HG03520 (cell line): ENCODE measurements at regions not wholly inside any gene's neighbourhood (a gene's known extent, or its start where the extent isn't known, plus 50 kb on each side); places are given as distances from the start of the nearest gene placed in this dataset.

ENCODE experiments used
- ATAC-seq: cut with Tn5 transposase; IDR thresholded peaks from one replicate; pipeline ENCODE4 v1.9.1; 2021; ENCODE audit warnings: mild to moderate bottlenecking, moderate library complexity; ENCODE audit not compliant: unreplicated experiment

DNA sequence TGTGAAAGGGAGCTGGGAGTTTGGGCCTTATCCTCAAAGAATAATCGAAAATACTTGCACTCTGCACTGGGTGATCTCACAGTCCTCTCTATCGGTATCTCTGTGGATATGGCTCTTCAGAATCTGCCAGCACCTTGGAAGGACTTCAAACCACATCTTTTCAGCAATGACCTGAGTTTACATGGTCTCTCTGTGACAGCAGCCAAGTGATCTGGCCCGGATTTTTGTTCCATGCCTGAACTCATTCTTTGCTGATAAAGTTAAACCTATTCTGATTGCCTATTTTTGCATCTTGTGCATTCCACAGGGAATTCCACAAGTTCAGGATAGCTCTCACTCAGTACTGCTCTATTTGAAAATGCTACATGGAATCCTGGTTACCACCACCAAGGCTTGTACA lies 98.9 kb downstream of the HDGFL1 start:
- no peak for ATAC-seq

DNA sequence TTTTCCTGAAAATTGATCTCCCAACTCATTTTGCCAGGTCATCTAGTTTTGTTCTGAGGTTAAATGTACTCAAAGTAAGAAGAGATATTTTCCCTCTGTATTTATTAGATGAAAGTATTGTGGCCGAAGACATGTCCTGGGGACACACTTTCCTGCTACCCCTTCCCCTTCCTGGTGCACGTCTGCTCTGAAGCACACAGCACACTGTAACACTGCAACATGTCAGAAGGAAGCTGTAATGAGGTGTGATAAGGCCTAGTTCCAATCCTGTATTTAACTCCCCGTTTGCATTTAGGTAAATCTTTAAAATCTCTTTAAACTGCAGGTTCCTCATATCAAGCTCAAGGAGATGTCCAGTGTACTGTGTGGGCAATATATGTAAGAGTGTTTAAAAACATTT lies 99.4 kb downstream of the HDGFL1 start:
- ATAC-seq, result no peak

DNA sequence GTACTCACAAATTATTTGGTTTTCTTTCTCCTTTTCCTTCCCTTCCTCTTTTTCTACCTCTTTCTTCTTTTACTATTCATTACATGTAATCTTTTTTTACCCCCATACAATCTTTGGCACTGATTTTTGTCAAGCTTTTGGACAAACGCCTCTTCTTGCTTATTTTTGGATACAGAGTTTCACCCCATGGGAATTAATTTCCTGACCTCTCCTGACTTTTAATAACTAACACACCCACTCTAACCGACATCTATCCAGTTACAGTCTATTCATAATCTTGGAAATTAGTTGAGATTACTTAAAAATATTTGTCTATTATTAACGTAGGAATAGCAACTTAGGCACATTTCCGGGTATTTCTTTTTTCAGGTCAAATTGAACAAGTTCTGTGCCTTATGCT lies 101.2 kb downstream of the HDGFL1 start:
- ATAC-seq, result no peak

DNA sequence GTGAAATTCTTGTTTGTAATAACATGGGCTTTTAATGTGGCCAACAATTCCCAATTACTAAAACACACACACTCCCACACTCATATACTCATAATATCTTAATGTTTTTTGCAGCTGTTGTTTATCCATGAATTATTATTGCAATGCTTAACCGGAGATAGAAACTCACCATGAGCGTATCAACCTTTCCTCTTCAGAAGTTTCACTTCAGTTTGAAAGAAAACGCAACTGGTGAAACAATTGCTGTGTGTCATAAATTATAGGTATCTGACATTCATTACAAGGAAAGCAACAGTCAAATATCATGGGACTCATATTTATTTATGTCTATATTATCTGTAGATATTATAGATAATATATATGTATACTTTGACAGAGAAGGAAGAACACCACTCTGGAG lies 104.1 kb downstream of the HDGFL1 start:
- no peak for ATAC-seq

DNA sequence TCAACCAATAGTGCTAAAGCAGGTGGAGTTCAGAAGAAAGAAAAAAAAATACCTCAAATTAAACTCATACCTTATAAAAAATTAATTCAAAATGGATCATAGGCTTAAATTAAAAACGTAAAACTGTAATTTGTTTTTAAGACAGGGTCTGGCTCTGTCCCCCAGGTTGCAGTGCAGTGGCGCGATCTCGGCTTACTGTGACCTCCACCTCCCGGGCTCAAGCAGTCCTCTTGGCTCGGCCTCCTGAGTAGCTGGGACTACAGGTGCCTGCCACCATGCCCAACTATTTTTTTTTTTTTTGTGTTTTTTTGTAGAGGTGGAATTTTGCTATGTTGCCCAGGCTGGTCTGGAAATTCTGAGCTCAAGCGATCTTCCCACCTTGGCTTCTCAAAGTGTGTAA lies 111.6 kb downstream of the HDGFL1 start:
- no peak for ATAC-seq

DNA sequence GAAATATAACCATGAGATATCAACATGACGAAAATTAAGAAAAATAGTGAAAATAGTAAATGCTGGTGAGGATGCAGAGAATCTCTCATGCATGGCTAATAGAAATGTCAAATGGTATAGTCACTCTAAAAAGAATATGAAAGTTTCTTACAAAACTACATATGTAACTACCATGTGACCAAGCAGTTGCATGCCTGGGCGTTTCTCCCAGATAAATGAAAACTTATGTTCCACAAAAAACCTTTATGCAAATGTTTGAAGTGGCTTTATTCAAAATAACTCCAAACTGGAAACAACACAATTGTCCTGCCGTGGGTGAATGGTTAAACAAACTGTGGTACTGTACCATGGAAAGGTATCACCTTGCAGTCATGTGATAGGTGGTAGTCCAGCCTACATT lies 112.4 kb downstream of the HDGFL1 start:
- no peak for ATAC-seq

DNA sequence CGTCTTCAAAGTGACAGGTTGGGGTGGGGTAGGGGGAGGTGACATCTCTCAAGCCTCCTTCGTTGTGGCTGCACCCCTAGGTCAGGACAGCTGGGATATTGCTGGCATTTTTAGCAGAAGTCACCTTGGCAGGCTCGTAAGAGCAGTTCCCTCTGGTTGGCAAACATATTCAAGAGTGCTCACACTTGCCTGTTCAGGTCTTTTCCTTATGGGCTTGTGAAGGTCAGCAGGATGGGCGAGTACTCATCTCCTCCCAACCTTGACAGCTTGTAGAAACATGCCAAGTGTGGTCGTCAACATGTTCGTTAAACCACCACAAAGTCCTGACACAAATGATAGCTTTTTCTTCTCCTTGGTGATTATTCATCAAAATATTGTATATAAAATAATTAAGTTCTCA lies 113.6 kb downstream of the HDGFL1 start:
- ATAC-seq, result no peak

DNA sequence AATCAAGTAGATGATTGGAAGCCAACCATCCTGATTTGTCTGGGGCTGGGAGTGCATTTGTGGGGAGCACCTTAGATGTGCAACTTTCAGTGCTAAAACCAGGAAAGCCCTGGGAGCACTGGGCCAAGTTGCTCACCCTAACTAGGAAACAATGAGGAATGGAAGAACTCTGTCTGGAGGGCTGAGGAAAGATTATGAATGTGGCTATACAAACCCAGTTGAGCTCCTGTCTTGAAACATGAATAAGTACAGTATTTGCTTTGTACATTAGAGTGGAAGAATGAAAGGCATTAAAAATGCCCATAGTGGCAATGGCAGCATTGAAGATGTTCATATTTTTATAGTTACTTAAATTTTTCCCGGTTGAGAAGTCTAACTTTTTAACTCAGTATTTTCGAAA lies 121.1 kb downstream of the HDGFL1 start:
- no peak for ATAC-seq

DNA sequence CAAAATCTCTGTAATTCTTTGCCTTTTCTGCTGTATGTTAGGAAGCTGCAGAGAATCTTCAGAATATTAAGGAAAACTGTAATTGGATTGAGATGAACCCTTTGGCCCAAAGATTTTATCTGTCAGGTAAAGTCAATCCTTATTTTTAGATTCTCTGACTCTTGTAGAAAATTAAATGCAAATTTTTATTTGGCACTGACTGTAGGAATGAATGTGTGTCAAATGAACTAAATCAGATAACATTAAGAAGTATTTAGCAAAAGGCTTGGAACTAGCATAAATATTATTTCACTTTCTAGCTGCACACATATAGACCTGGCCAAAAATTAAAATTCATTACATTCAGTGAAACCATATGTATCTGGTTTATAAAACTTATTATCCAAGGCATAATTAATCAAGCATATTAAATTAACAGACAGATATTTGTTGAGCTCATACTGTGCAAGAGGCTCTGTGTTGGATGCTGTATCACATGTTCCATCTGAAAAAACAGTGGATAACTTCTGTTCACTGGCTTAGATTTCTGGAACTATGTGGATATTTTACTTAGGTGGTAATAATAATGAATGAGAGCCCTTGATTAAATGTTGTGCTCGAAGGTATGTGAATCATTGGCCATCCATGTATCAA lies 124.8 kb downstream of the HDGFL1 start:
- no peak for ATAC-seq

DNA sequence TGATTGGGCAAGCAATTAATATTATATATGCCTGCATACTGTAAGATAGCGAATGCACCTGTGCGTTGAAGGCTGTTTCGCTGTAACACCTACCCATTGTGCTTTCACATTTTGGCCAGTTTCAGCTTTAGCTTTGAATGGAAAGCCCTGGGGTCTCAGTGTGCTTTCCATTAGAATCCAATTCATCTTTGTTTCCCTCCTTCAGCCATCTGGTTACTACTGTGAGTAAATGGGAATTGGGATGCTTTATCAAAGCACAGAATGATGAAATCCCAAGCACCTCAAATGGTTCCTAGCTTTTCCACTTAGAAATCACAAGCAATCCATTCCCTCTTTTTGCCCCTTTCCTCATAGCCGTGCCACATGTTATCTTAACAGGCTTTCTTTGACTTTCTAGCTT lies 127.1 kb downstream of the HDGFL1 start:
- no peak for ATAC-seq

DNA sequence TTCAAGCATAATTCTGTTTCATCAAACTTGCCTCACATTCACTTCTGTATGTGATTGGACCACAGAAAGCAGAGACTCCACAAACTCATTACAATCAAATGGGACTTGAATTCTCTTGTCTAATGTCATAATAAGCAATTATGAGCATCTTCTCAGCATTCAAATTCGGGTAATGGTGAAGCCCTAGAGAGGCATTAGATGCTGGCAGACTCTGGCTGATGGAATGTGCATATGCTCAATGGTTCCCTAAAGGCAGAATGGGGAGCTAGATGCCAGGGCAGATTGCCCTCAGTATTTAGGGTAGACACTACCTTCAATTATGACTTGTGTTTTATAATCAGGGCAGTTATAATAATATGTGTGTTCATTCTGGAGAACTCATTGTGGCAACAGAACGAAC lies 127.9 kb downstream of the HDGFL1 start:
- no peak for ATAC-seq

DNA sequence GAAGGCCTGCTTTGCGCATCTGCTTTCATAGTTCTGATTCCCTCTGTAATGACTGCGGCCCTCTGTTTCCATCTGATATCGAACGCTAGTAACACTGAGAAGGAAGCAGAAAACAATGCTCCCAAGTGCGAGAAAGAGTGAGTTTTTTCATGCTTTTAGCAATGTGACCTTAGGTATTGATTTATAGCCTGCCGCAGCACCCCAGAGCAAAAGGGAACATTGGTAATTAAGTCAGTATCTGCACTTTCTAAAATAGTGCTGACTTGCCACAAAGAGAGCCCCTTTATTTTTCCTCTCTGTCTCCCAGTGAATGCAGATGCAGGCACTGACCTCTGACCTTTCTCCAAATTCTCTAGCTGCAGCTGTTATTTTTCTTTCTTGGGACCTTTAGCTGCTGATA lies 129.8 kb downstream of the HDGFL1 start:
- ATAC-seq, result no peak

DNA sequence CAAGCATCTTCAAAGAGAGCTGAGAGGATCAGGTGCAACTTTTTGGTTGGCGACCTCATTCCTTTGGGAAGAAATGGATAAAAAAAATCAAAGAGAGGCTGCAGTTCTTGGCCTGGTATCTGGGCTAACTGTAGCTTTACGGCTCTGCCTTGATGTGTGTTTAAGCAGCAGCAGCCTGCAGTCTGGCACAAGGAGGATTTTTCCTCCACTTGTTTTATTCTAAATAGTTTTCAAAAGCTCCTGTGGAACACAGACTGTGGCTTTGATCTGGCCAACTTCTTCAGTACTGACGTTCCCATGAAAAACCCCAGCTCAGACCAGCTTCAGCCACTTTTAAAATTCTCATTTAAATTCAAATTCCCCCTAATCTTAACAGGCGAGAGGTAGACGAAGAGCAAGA lies 137.3 kb downstream of the HDGFL1 start:
- no peak for ATAC-seq

DNA sequence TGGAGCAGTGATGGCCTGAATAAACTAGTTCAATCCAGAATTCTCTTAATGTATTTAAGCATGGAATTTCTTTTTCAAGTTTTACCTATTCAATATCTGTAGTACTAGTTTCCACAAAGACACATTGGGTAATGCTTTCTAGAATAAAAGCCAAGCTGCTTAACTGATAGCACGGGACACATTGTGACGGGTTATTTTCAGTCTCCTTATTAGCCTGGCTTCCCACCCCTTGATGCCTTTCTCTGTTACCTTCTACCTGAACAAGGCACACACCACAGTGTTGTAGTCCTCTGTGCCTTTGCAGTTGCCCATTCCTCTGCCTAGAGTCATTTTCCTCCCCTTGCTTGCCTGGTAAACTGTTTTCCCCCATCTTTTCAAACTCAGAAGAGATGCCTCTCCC lies 139.1 kb downstream of the HDGFL1 start:
- ATAC-seq, result no peak

DNA sequence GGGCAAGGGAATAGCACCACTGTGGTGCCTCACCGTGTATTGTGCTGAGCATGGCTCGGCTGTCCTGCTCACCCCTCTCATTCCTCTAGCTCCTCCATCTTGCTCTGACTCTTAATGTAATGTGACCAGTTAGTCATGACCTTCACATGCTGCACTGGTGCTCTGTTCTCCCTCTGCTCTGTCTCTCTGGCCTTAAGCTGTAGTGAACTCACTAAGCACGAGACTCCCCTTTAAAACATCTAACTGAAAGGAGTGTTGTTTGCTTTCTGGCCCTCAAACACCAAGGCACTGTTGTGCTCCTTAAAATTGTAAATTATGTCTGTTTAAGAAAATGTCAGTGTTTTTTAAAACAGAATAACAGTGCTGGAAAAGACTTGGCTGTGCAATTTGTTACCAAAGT lies 140.4 kb downstream of the HDGFL1 start:
- no peak for ATAC-seq

DNA sequence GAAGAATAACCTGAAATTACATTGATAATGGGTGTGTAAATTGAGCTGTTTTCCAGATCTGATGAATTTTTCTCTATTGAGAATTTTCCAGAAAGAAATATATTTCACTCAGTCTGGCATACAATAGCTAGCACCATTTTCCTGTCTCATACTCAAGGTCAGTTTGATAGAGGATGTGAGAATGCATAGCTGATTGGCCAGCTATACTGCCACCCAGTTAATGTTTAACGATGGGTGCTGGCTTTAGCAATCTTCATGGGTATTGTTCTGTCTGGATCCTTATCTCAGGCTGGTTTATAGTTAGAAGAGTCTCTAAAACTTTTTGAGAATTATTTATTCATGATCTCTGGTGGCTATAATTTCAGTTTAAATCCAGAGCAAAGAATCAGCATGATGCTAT lies 147.4 kb downstream of the HDGFL1 start:
- ATAC-seq, result no peak

DNA sequence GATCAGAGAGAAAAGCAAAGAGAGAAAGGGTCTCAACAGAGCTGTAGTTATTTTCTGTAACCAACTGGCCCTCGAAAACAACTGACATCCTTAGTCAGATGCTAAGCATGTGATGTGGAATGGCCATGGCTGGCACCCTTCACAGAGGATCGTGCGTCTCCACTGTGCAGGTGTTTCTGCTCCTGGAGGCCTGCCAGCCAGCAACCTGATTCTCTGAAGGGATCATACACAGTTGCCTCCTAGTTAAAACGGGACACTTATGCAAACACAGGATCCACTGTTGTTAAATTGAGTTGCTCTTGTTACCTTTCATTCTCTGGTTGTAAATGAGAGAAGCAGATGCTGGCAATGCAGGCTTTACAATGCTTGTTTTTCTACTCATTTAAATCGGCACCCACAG lies 148.5 kb downstream of the HDGFL1 start:
- ATAC-seq, result no peak

DNA sequence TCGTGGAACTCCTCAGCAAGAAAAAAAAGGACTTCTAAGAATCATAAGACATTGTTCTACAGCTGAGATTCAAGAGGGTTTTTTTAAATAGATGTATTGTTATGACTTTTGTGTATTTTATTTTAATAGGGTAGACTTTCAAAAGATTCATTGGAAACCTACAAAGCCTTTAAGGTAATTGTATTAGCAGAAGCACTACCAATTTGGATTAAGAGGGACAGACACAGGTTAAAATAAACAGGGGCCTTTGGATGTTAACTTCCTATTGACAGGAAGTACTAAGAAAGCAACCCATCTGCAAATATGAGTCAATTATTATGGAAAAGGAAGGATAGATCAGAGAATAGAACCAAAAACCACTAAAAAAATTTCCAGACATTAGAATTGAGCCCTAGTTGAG lies 153.5 kb downstream of the HDGFL1 start:
- no peak for ATAC-seq

DNA sequence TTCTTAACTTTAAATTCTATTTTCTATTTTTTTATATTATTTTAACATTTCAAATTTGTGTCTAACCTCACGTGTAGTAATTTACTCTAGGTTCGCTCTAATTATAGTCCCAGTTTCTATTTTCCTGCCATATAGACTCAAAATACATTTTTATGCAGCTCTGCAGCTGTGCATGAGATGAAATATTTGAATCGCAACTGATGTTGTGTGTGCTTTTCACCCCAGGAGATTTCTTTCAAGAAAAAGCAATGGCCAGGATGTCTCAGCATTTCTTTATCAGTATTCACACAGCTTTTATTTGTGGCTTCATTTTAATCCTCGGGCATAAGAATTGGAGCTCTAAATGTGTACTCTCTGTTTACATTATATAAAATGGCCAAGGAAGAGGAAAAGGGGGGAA lies 157.6 kb downstream of the HDGFL1 start:
- ATAC-seq, result no peak

DNA sequence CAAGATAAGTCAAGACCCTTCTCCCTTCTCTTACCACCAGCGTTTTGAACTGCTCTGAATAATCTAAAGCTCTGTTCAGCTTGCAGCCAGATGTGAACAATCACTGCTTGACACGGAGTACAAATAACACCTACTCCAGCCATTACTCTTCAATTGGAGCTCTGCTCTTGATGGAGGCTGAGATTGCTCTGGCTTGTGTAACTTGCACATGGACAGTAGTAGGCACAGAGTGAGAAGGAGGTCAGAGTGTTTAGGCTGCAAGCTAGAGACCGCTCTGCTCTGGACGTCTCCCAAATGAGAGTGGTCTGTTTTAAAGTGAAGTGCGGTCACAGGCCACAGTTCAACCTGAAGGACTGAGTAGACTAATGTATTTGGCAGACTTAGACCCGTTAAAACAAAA lies 158.3 kb downstream of the HDGFL1 start:
- no peak for ATAC-seq

DNA sequence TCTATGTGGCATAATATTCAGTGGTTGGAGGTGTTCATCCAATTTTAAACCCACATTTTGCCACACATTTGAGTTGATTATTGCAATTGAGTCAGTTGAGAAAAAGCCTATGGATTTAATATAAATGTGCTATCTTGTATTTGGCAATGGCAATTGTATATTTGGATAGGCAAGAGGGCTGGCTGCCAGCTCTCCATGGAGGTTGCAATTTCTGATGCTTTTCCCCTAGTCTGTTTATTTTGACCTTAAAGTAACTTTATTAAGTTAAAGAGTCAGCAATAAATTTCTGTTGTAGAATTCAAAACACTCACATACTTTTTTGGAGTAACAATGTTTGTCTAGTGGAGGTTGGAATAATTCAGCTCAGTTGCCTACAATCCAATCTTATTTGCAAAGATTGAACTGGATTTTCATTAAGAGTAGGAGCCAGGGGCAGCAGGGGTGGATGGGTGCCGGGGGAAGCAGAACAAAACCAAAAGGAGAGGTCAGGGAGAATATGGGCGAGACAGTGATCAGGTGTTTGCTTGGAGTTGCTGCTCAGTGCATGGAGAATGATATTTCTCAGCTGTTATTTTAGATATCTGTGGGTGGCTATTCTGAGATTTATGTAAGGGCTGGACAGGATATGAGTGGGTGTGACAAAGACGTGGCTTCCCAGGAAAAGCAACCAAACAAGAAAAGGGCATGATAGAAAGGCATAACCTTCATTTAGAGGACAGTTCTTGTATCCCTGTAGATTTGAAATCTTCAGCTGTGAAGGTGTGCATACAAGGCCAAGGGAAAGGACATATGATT lies 163.0 kb downstream of the HDGFL1 start:
- ATAC-seq, result no peak

DNA sequence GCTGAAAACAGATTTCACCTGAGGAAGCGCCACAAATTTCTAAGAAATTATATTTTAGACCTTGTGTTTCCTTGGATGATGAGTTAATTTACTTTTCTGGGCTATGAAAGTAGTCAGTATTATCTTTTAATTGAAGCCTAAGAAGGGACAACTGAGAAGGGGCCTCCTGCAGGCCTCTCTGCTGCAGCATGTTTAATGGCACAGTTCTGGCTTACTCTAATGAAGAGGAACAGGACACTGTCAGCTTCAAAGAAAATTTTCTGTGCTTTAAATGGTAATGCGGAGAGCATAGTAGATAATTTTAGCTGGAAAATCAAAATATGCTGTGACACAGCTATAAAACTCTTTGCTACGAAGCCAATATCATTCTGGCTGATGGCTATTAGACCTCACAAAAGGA lies 167.4 kb downstream of the HDGFL1 start:
- no peak for ATAC-seq

DNA sequence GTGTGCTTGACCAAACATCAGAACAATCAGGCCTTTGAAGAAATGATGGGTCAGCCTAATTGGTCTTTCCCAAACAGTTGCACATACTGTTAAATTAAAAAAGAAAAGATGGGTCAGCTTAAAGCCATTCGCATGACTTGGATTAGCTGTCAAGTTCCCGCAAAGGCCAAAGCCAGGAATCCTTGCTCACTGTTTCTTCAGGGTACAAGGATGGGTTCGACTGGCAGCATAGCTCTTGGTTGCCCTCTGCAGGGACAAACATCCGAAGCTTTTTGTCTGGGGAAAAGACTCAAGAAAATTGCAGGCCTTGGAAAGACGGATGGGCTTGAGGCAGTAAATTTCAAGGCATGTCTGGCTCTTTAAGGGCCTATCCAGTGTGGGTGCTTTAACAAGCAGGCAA lies 168.0 kb downstream of the HDGFL1 start:
- ATAC-seq, result no peak
